Right cardiac atrium (tissue), 5 donors: ENCODE measurements at regions not wholly inside any gene's neighbourhood (a gene's known extent, or its start where the extent isn't known, plus 50 kb on each side); places are given as distances from the start of the nearest gene placed in this dataset.

Experiments
- ATAC-seq, 2 donors: fragments of 200-7000 bp; cut with Tn5 transposase; one replicate each; pipeline versions ENCODE4 v1.8.0 to v1.9.1; 2020; ENCODE audit warnings: moderate library complexity in 2 of 2, mild to moderate bottlenecking in 1 of 2
- DNase-seq, 3 donors: peaks; one replicate each; pipeline ENCODE4 v3.0.0-alpha.2; 2020
- H3K27ac ChIP-seq: one replicate; pipeline ENCODE4 v1.5.1; 2013; ENCODE audit warnings: mild to moderate bottlenecking, low read length, control low read depth, moderate library complexity
- H3K27me3 ChIP-seq: one replicate; pipeline ENCODE4 v1.6.1; 2013; ENCODE audit not compliant: control insufficient read depth, insufficient read depth
- H3K4me1 ChIP-seq: one replicate; pipeline ENCODE4 v1.6.1; 2013; ENCODE audit warnings: low read length; ENCODE audit not compliant: control insufficient read depth, insufficient read depth
- H3K4me3 ChIP-seq: one replicate; pipeline ENCODE4 v1.5.1; 2013; ENCODE audit warnings: low read length, control low read depth
- H3K9me3 ChIP-seq: one replicate; pipeline ENCODE4 v1.6.1; 2013; ENCODE audit warnings: low read length; ENCODE audit not compliant: control insufficient read depth
- WGBS: extraction: QIAGEN DNeasy Blood & Tissue Kit; methylation state at CpG from one replicate; pipeline ENCODE4 v1.1.7; 2013; 5-methylcytosine and 5-hydroxymethylcytosine counted together
- intact Hi-C, 4 donors: fragments of 100-400 bp; cut with DNase I; formaldehyde crosslinking; loops; one replicate each; pipeline versions ENCODE4 v1.11.0 to v1.14.0; 2022 to 2023
- donor health status: healthy with polysubstance abuse.
- donor health status: DM: no; HTN: yes; CAD: no.
- donor health status: DM: no; HTN: no; CAD: no.
- donor health status: DM: no; HTN: yes; CAD: no; lungs with severe emphysema.
- donor health status: DM: yes; HTN: yes; CAD: no.

DNA sequence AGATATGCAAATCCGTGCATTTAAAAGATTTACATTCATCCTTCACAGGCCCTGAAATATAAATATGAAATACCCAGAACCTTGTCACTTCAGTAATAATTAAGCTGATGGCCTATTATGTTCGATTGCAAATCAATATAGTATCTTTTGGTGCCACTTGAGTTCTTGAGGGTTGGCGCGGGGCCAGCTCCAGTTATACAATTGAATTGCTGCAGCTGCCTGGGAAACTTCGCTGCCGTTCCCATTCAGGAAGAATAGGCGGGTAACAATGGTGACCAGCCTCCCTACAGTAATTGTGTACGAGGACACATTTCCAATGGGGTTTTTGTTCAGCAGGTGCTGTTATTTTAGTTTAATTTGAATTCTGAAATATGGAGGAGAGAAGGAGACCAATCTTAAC lies 451.2 kb downstream of the INSC start:
- H3K9me3 ChIP-seq = no peaks in the 10 kb centered on the region
- intact Hi-C loops = no loop called here
- no peak overlapping the region for H3K4me3 ChIP-seq
- WGBS = 78% methylated on average over 8 of the region's 8 CpGs
- H3K27me3 ChIP-seq = no peaks in the 10 kb centered on the region
- no peak for DNase-seq
- H3K27ac ChIP-seq = no peak overlapping the region
- peaks cover 4% of the 10 kb centered on the region for H3K4me1 ChIP-seq
- ATAC-seq = no peak

DNA sequence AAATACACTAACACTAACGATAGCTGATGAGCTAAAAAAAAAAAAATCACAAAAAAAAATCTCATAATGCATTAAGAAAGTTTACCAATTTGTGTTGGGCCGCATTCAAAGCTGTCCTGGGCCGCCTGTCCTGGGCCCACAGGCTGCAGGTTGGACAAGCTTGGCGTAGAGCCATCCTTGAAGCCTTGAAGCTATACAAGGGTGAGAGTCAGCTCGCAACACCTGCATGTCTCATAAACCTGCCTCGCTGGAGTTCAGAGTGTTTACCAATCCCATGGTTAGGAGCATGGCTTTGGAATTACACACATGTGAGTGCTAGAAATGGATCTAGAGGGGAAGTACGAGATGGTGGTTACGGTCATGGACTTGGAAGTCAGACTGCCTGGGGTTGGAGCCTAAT lies 453.7 kb downstream of the INSC start:
- H3K9me3 ChIP-seq = no peaks in the 10 kb centered on the region
- no peak overlapping the region for H3K27ac ChIP-seq
- H3K4me3 ChIP-seq = no peak overlapping the region
- WGBS = 98% methylated on average over 8 of the region's 8 CpGs
- intact Hi-C loops = no loop called here
- no peak for DNase-seq
- H3K27me3 ChIP-seq = no peaks in the 10 kb centered on the region
- H3K4me1 ChIP-seq = peaks cover 4% of the 10 kb centered on the region
- ATAC-seq = no peak

DNA sequence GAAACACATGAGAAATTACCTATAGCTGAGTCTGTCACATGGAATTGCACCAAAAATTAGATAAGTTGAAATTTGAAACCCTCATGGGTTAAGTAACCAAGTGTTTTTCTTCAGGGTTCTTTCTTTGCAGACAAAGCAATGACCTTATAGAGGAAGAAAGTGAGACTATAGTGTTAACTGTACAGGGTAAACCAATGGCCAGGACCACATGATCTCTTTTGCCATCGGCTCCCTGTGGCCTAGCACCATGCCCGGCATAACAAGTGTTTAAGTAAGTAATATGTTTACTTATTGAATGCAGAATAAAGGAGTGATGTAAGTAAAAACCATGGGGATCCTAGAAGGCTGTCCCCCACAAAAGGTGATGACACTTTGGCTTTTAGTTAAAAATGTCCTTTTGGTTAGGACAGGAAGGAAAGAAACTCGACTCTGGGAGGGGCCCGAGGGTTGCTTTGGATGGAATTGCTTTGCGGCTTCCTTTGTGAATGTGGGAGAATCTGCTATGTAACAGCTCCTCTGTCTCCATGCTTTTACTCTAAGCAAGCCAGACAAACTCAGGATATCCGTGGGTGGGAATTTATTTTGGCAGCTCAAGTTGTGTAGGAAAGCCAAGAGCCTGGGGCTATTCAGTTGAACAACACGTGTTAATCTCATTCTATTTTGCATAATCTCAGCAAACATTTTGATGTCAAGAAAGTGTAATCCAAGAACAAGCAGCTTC lies 454.7 kb downstream of the INSC start:
- H3K27ac ChIP-seq = no peak overlapping the region
- H3K27me3 ChIP-seq = no peaks in the 10 kb centered on the region
- ATAC-seq (peak; percentile 93 to 97), DNase-seq (peak in 1 of 3 donors; percentile 34)
- no peaks in the 10 kb centered on the region for H3K9me3 ChIP-seq
- intact Hi-C loops = no loop called here
- peaks cover 4% of the 10 kb centered on the region for H3K4me1 ChIP-seq
- WGBS = 16% methylated on average over 7 of the region's 7 CpGs
- H3K4me3 ChIP-seq = no peak overlapping the region

- Histone ChIP-seq H3K4me1 (peaks cover 6% of the 10 kb centered on the region), H3K9me3 (no peaks in the 10 kb centered on the region), H3K27ac (no peak overlapping the region), H3K27me3 (no peaks in the 10 kb centered on the region), H3K4me3 (no peak overlapping the region)
- intact Hi-C loops = no loop called here
- DNase-seq (no peak), ATAC-seq (no peak)
- WGBS = 93% methylated on average over 2 of the region's 2 CpGs
Measured at GRCh38 chr11:15575409-15575808, 460.7 kb downstream of the INSC start.

DNA sequence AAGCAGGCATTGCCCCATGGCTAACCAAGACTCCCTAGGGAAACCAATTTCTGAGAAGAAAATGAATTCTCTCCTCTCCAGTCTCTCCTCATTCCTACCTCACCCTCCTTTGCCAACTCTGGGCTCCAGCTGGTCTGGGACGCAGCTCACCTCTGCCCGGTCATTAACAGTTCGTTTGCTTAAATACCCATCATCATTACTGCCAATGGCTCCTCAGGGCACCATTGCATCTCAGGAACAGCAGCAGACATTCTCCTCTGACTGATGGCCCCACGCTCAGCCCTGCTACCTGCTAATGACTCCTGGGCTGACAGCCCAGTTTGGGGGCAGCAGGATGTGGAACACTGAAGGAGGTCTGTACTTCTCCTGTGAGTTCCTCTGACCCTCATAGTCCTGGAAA lies 462.0 kb downstream of the INSC start:
- H3K27me3 ChIP-seq = no peaks in the 10 kb centered on the region
- H3K27ac ChIP-seq = no peak overlapping the region
- DNase-seq (no peak), ATAC-seq (no peak)
- intact Hi-C loops = no loop called here
- no peak overlapping the region for H3K4me3 ChIP-seq
- peaks cover 6% of the 10 kb centered on the region for H3K4me1 ChIP-seq
- 87% methylated on average over 4 of the region's 4 CpGs for WGBS
- H3K9me3 ChIP-seq = no peaks in the 10 kb centered on the region

- intact Hi-C loops = no loop called here
- Histone ChIP-seq H3K9me3 (no peaks in the 10 kb centered on the region), H3K4me1 (peaks cover 6% of the 10 kb centered on the region), H3K27me3 (no peaks in the 10 kb centered on the region), H3K27ac (no peak overlapping the region), H3K4me3 (no peak overlapping the region)
- no peak for DNase-seq
- 75% methylated on average over 2 of the region's 2 CpGs for WGBS
- ATAC-seq = no peak
Measured at GRCh38 chr11:15577519-15577918, 462.8 kb downstream of the INSC start.

GRCh38 chr11:15579287-15580001 lies 464.7 kb downstream of the INSC start:
- Histone ChIP-seq H3K27ac (no peak overlapping the region), H3K4me1 (peaks cover 6% of the 10 kb centered on the region), H3K27me3 (no peaks in the 10 kb centered on the region), H3K4me3 (no peak overlapping the region), H3K9me3 (no peaks in the 10 kb centered on the region)
- no peak for DNase-seq
- 85% methylated on average over 12 of the region's 12 CpGs for WGBS
- intact Hi-C loops = no loop called here
- ATAC-seq = no peak

- WGBS = 85% methylated on average over 1 of the region's 1 CpG
- intact Hi-C loops = no loop called here
- Histone ChIP-seq H3K4me1 (peaks cover 6% of the 10 kb centered on the region), H3K9me3 (no peaks in the 10 kb centered on the region), H3K4me3 (no peak overlapping the region), H3K27me3 (no peaks in the 10 kb centered on the region), H3K27ac (no peak overlapping the region)
- no peak for DNase-seq
- ATAC-seq = peak in 1 of 2 donors; percentile 61
Measured at GRCh38 chr11:15580056-15580774, 465.5 kb downstream of the INSC start.

DNA sequence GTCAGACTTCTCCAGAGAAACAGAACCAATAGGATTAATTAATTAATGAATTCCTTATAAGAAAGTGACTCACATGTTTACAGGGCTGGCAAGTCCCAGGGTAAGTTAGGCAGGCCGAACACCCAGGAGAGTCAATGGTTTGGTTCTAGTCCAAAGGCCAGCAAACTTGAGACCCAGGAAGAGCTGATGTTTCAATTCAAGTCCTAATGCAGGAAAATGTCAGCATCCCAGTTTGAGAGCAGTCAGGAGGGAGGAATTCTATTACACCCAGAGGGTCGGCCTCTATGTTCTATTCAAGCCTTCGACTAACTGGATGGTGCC lies 466.0 kb downstream of the INSC start:
- H3K27ac ChIP-seq = no peak overlapping the region
- H3K4me3 ChIP-seq = no peak overlapping the region
- WGBS = 86% methylated on average over 3 of the region's 3 CpGs
- intact Hi-C loops = no loop called here
- DNase-seq (no peak), ATAC-seq (no peak)
- H3K27me3 ChIP-seq = no peaks in the 10 kb centered on the region
- peaks cover 6% of the 10 kb centered on the region for H3K4me1 ChIP-seq
- no peaks in the 10 kb centered on the region for H3K9me3 ChIP-seq

- intact Hi-C loops = no loop called here
- no peak overlapping the region for H3K4me3 ChIP-seq
- ATAC-seq (no peak), DNase-seq (no peak)
- H3K4me1 ChIP-seq = peaks cover 8% of the 10 kb centered on the region
- no peak overlapping the region for H3K27ac ChIP-seq
- H3K27me3 ChIP-seq = no peaks in the 10 kb centered on the region
- H3K9me3 ChIP-seq = no peaks in the 10 kb centered on the region
- WGBS = 82% methylated on average over 5 of the region's 5 CpGs
Measured at GRCh38 chr11:15584158-15584557, 469.4 kb downstream of the INSC start.

DNA sequence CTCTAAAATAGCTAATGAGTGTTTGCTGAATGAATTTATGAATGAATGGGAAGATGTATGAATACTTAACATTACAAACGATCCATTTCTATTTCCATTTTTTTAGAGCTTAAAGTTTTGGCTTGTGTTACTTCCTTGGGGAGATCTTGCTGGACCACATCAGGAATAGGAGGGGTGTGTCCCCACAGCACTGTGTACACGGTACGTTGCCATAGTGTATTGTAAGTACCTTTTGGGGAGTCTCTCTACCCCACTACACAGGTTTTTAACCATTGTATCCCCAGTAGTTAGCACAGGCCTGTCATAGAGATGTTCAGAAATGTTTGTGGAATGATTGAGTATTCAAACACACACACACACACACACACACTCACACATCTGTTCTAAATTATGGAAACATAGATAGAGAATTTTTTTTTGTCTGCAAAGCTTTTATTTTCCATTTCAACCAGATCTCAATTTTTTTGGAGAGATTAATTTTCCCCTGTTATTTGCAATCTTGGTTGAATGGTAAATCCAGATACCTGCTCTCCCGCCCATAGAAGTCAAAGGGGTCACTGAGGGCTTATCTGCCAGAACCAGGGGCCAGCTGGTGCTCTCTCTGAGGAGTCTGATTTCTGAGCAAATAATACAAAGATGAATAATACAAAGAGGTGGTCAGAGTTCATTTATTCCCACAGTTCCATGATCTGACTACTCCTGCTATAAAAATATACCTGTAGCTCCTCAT lies 471.0 kb downstream of the INSC start:
- Histone ChIP-seq H3K27ac (no peak overlapping the region), H3K9me3 (no peaks in the 10 kb centered on the region), H3K4me1 (peaks cover 2% of the 10 kb centered on the region), H3K4me3 (no peak overlapping the region), H3K27me3 (no peaks in the 10 kb centered on the region)
- intact Hi-C loops = no loop called here
- ATAC-seq = peak in 1 of 2 donors; percentile 42
- WGBS = 53% methylated on average over 4 of the region's 4 CpGs
- no peak for DNase-seq
